Immature natural killer cell (primary cell): ENCODE measurements at regions not wholly inside any gene's neighbourhood (a gene's known extent, or its start where the extent isn't known, plus 50 kb on each side); places are given as distances from the start of the nearest gene placed in this dataset.

Experiments
- DNase-seq, 3 donors: peaks; one replicate each; pipeline ENCODE4 v3.0.0; 2022; ENCODE audit warnings: mixed read lengths in 1 of 3
- H3K27ac Mint-ChIP-seq, 6 donors: one replicate each; pipeline ENCODE4 v1.8.0; 2020; ENCODE audit warnings: mixed read lengths in 6 of 6, mild to moderate bottlenecking in 5 of 6, inconsistent platforms in 4 of 6, moderate library complexity in 3 of 6
- H3K27me3 Mint-ChIP-seq, 3 donors: one replicate each; pipeline ENCODE4 v1.8.0; 2020 to 2021; ENCODE audit warnings: low read depth in 3 of 3, mild to moderate bottlenecking in 3 of 3, mixed read lengths in 3 of 3, moderate library complexity in 3 of 3, inconsistent platforms in 1 of 3
- H3K36me3 Mint-ChIP-seq, 3 donors: one replicate each; pipeline ENCODE4 v1.8.0; 2020; ENCODE audit warnings: mixed read lengths in 3 of 3, inconsistent platforms in 2 of 3, mild to moderate bottlenecking in 2 of 3
- H3K4me1 Mint-ChIP-seq, 2 donors: one replicate each; pipeline ENCODE4 v1.8.0; 2020; ENCODE audit warnings: inconsistent platforms in 2 of 2, mild to moderate bottlenecking in 2 of 2, mixed read lengths in 2 of 2, moderate library complexity in 1 of 2
- H3K4me3 Mint-ChIP-seq, 5 donors: one replicate each; pipeline ENCODE4 v1.8.0; 2020; ENCODE audit warnings: mild to moderate bottlenecking in 5 of 5, mixed read lengths in 5 of 5, inconsistent platforms in 3 of 5, moderate library complexity in 3 of 5
- H3K9me3 Mint-ChIP-seq, 6 donors: one replicate each; pipeline ENCODE4 v1.8.0; 2020; ENCODE audit warnings: mild to moderate bottlenecking in 6 of 6, mixed read lengths in 6 of 6, inconsistent platforms in 4 of 6, moderate library complexity in 3 of 6

GRCh38 chr2:34403512-34403911 is 804.4 kb upstream of the FAM98A start:
- H3K36me3 Mint-ChIP-seq, result no peaks in the 10 kb centered on the region
- no peak overlapping the region for H3K4me3 Mint-ChIP-seq
- no peaks in the 10 kb centered on the region for H3K4me1 Mint-ChIP-seq
- no peak overlapping the region for H3K27ac Mint-ChIP-seq
- peaks cover 1 to 52% (median 14%) of the 10 kb centered on the region in 6 donors for H3K9me3 Mint-ChIP-seq
- DNase-seq, result no peak
- no peaks in the 10 kb centered on the region for H3K27me3 Mint-ChIP-seq

DNA sequence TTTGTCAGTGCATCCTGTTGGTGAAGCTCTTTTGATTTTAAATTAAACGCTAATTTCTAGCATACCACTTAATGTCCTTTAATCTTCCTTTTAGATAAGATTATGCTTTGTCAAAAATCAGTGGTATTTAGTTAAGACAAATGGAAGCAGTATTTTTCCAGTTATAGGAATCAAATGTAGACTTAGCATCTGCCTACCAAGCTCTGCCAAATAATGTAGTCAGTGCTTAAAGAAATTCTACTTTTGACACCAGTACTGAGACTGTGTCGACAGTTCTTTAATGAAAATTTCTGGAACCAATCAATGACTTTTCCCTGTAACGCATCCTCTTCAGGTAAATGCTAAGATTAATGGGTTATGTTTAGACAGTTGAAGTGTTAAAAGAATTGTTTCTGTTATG is 803.3 kb upstream of the FAM98A start:
- Mint-ChIP-seq H3K4me3 (no peak overlapping the region), H3K36me3 (no peaks in the 10 kb centered on the region), H3K9me3 (peaks cover 1 to 52% (median 8%) of the 10 kb centered on the region in 6 donors), H3K27me3 (no peaks in the 10 kb centered on the region), H3K4me1 (no peaks in the 10 kb centered on the region), H3K27ac (no peak overlapping the region)
- DNase-seq, result no peak

DNA sequence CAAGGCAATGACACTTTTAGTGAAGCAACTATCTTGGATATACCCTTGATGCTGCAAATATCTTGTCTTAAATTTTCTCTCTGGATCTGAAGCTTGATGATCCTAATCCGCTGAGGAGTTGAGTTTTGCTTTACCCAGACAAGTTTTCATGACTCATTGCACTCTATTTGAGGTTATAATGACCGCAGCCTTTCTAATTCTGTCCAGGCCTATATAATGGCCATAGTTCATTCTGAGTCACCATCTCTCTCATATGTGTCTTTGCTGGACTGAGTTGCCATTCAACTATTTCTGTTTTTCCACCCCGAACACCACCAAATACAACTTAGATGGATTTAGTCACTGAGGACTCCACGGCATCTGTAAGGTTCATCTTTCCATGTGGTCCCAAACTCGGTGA is 802.1 kb upstream of the FAM98A start:
- no peak overlapping the region for H3K27ac Mint-ChIP-seq

DNA sequence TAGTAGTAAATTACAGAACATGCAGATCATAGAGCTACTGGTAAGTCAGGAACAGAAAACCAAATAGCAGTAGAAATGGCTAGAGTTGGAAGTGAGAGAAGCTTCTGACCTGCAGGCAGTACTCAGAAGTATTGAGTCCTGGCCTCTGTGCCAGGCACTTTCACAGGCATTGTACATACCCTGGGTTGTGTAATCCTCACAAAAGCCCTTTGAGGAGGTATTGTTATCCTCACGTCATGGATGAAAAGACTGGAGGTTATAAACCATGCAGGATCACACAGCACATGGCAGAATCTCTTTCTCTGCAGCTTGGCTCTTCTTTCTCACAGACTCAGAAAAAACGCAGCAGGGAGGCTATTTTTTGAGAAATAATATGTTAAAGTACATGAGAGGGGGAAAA is 789.3 kb upstream of the FAM98A start:
- peaks cover 0 to 1% (median 0%) of the 10 kb centered on the region in 3 donors for H3K27me3 Mint-ChIP-seq
- no peaks in the 10 kb centered on the region for H3K36me3 Mint-ChIP-seq
- H3K4me1 Mint-ChIP-seq, result no peaks in the 10 kb centered on the region
- no peak for DNase-seq
- H3K27ac Mint-ChIP-seq, result no peak overlapping the region
- no peak overlapping the region for H3K4me3 Mint-ChIP-seq
- H3K9me3 Mint-ChIP-seq, result peaks cover 13 to 37% (median 26%) of the 10 kb centered on the region in 6 donors

More for the DNA sequence above, 802.1 kb upstream of the FAM98A start:
- H3K27me3 Mint-ChIP-seq, result no peaks in the 10 kb centered on the region
- no peaks in the 10 kb centered on the region for H3K36me3 Mint-ChIP-seq
- no peak overlapping the region for H3K4me3 Mint-ChIP-seq
- H3K4me1 Mint-ChIP-seq, result no peaks in the 10 kb centered on the region
- no peak for DNase-seq
- H3K9me3 Mint-ChIP-seq, result peaks cover 1 to 50% (median 7%) of the 10 kb centered on the region in 6 donors

DNA sequence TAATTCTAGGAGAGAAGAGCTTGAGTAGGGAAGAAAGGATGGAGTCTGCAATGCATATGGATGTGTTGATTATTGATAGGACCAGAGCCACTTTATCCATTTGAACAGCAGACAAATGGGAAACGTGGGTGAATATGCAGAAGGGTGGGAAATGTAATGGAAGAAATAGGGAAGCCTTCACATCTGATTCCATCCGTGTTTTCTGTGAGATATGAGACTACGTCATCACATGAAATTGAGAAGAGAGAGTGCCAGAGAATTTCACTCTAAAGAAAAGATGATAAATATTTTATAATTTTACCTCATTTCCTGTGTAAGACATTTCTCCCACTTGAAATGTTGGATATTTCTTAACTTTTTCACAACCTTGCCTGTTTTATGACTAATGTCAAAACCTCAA is 788.4 kb upstream of the FAM98A start:
- Mint-ChIP-seq H3K4me1 (no peaks in the 10 kb centered on the region), H3K36me3 (no peaks in the 10 kb centered on the region), H3K27me3 (peaks cover 0 to 1% (median 0%) of the 10 kb centered on the region in 3 donors), H3K9me3 (peaks cover 13 to 32% (median 26%) of the 10 kb centered on the region in 6 donors), H3K4me3 (no peak overlapping the region), H3K27ac (no peak overlapping the region)
- DNase-seq, result no peak

DNA sequence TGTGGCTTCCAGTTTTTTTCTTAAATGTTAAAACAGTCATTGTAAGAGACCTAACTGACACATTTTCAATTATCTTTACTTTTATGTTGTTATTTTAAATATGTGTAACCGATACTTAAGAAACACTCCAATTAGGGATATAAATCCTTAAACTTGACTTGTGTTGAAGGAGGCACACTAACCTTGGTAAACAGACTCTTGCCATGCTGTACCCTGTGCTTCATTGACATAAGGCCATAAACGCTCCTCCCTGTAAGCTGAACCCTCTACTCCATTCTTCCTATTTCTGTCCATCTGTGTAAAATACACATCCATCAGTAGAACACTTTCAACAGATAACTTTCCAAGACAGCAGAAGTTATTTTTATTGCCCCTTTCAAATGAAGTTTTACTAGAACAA is 780.5 kb upstream of the FAM98A start:
- peaks cover 0 to 1% (median 0%) of the 10 kb centered on the region in 3 donors for H3K27me3 Mint-ChIP-seq
- no peak for DNase-seq
- no peaks in the 10 kb centered on the region for H3K4me1 Mint-ChIP-seq
- no peaks in the 10 kb centered on the region for H3K36me3 Mint-ChIP-seq
- no peak overlapping the region for H3K27ac Mint-ChIP-seq
- no peak overlapping the region for H3K4me3 Mint-ChIP-seq
- H3K9me3 Mint-ChIP-seq, result peaks cover 3 to 15% (median 9%) of the 10 kb centered on the region in 6 donors

GRCh38 chr2:34373586-34374233 is 774.6 kb upstream of the FAM98A start:
- H3K36me3 Mint-ChIP-seq, result no peaks in the 10 kb centered on the region
- no peak for DNase-seq
- no peak overlapping the region for H3K4me3 Mint-ChIP-seq
- no peaks in the 10 kb centered on the region for H3K4me1 Mint-ChIP-seq
- H3K27me3 Mint-ChIP-seq, result peaks cover 0 to 2% (median 0%) of the 10 kb centered on the region in 3 donors
- peaks cover 8 to 30% (median 10%) of the 10 kb centered on the region in 6 donors for H3K9me3 Mint-ChIP-seq
- H3K27ac Mint-ChIP-seq, result no peak overlapping the region

- no peak overlapping the region for H3K27ac Mint-ChIP-seq
- no peaks in the 10 kb centered on the region for H3K4me1 Mint-ChIP-seq
- H3K4me3 Mint-ChIP-seq, result no peak overlapping the region
- no peak for DNase-seq
- H3K27me3 Mint-ChIP-seq, result peaks cover 0 to 2% (median 0%) of the 10 kb centered on the region in 3 donors
- peaks cover 8 to 32% (median 10%) of the 10 kb centered on the region in 6 donors for H3K9me3 Mint-ChIP-seq
- no peaks in the 10 kb centered on the region for H3K36me3 Mint-ChIP-seq
Observed at GRCh38 chr2:34372967-34373366, 773.9 kb upstream of the FAM98A start.

DNA sequence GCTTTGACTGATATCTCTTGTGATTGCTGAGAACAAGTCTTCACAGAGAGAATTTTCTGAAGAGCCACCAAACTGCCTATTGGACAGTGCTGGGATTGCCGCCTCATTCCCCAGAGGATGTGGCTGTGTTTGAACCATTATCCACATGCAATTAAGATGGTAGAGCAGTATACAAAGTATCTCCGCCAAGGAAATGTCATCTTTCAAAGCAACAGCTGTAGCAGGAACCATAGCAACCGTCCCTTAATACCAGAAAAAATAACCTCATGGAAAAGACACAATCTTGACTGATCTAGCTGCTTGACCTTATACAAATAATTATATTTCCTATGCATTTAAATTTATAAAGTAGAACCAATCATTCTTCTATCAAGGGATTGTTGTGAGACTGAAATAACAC is 772.6 kb upstream of the FAM98A start:
- no peak overlapping the region for H3K27ac Mint-ChIP-seq
- peaks cover 4 to 32% (median 7%) of the 10 kb centered on the region in 6 donors for H3K9me3 Mint-ChIP-seq
- no peak overlapping the region for H3K4me3 Mint-ChIP-seq
- H3K36me3 Mint-ChIP-seq, result no peaks in the 10 kb centered on the region
- no peak for DNase-seq
- peaks cover 0 to 2% (median 0%) of the 10 kb centered on the region in 3 donors for H3K27me3 Mint-ChIP-seq
- no peaks in the 10 kb centered on the region for H3K4me1 Mint-ChIP-seq

DNA sequence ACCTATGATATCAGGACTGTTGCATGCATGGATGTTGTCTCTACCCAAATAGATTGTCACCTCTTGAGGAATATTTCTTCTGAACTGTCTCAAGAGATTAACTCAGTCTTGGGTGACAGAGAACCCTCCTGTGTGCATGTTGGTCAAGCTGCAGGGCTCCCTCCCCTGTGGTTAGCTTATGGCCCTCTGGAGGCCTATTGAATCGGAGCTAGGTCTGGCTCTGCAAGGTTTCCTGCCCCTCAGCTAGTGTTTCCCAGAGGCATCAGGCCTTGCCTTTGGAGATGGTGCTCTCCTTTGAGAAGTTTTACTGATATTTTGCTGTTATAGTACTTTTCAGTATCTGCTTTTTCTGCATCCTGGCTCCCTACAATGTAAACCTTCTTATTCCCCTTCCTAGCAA is 769.2 kb upstream of the FAM98A start:
- Mint-ChIP-seq H3K27ac (no peak overlapping the region), H3K4me1 (no peaks in the 10 kb centered on the region), H3K9me3 (peaks cover 6 to 28% (median 10%) of the 10 kb centered on the region in 6 donors), H3K4me3 (no peak overlapping the region), H3K27me3 (peaks cover 0 to 2% (median 2%) of the 10 kb centered on the region in 3 donors), H3K36me3 (peaks cover 0 to 6% (median 0%) of the 10 kb centered on the region in 3 donors)
- no peak for DNase-seq

GRCh38 chr2:34365932-34366331 is 766.8 kb upstream of the FAM98A start:
- no peak for DNase-seq
- H3K4me1 Mint-ChIP-seq, result no peaks in the 10 kb centered on the region
- peaks cover 2 to 23% (median 11%) of the 10 kb centered on the region in 6 donors for H3K9me3 Mint-ChIP-seq
- H3K4me3 Mint-ChIP-seq, result no peak overlapping the region
- peaks cover 0 to 2% (median 2%) of the 10 kb centered on the region in 3 donors for H3K27me3 Mint-ChIP-seq
- peaks cover 0 to 6% (median 0%) of the 10 kb centered on the region in 3 donors for H3K36me3 Mint-ChIP-seq
- no peak overlapping the region for H3K27ac Mint-ChIP-seq

- peaks cover 0 to 6% (median 0%) of the 10 kb centered on the region in 3 donors for H3K36me3 Mint-ChIP-seq
- no peak for DNase-seq
- H3K27ac Mint-ChIP-seq, result no peak overlapping the region
- no peaks in the 10 kb centered on the region for H3K4me1 Mint-ChIP-seq
- H3K27me3 Mint-ChIP-seq, result peaks cover 0 to 2% (median 0%) of the 10 kb centered on the region in 3 donors
- peaks cover 3 to 19% (median 11%) of the 10 kb centered on the region in 6 donors for H3K9me3 Mint-ChIP-seq
- H3K4me3 Mint-ChIP-seq, result no peak overlapping the region
Observed at GRCh38 chr2:34365512-34365911, 766.4 kb upstream of the FAM98A start.

GRCh38 chr2:34353509-34354113 is 754.5 kb upstream of the FAM98A start:
- H3K36me3 Mint-ChIP-seq, result no peaks in the 10 kb centered on the region
- no peak for DNase-seq
- peaks cover 0 to 2% (median 0%) of the 10 kb centered on the region in 3 donors for H3K27me3 Mint-ChIP-seq
- peaks cover 0 to 16% (median 5%) of the 10 kb centered on the region in 6 donors for H3K9me3 Mint-ChIP-seq
- H3K27ac Mint-ChIP-seq, result no peak overlapping the region
- H3K4me3 Mint-ChIP-seq, result no peak overlapping the region
- H3K4me1 Mint-ChIP-seq, result no peaks in the 10 kb centered on the region

- Mint-ChIP-seq H3K27me3 (peaks cover 0 to 2% (median 0%) of the 10 kb centered on the region in 3 donors), H3K27ac (no peak overlapping the region), H3K9me3 (peaks cover 2 to 10% (median 8%) of the 10 kb centered on the region in 6 donors), H3K36me3 (no peaks in the 10 kb centered on the region), H3K4me3 (no peak overlapping the region), H3K4me1 (no peaks in the 10 kb centered on the region)
- DNase-seq, result no peak
Observed at GRCh38 chr2:34349527-34349926, 750.4 kb upstream of the FAM98A start.
